GM18505 (cell line): ENCODE measurements at regions not wholly inside any gene's neighbourhood (a gene's known extent, or its start where the extent isn't known, plus 50 kb on each side); places are given as distances from the start of the nearest gene placed in this dataset.

Experiments
- ATAC-seq: cut with Tn5 transposase; IDR thresholded peaks from one replicate; pipeline ENCODE4 v1.9.1; 2021; ENCODE audit not compliant: unreplicated experiment
- POLR2A ChIP-seq: IDR thresholded peaks from 4 replicates; pipeline ENCODE4 v1.6.1; 2011; ENCODE audit warnings: borderline replicate concordance; ENCODE audit not compliant: insufficient read depth, insufficient read length; ENCODE audit errors: extremely low read depth

GRCh38 chr7:46317256-46317655 lies 396.2 kb upstream of the IGFBP3 start:
- no peak for TF ChIP-seq POLR2A
- no peak for ATAC-seq

DNA sequence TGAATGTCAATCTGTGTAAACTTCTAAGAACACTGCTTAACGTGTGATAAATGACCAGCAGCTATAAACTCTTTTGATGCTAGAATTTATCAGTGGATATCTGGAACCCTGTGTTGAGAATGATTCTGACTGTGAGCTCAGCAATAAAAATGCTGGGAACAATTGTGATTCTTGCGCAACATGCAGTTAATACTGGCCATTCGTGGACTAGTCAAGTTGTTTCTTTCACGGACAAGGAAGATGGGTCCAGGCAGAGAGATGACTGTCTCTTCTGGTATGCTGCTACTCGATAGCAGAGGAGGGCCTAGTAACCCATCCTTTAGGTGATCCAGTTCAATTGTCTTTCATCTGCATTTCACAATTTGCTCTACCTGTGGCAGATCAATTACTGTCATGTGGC lies 394.8 kb upstream of the IGFBP3 start:
- TF ChIP-seq POLR2A = no peak

DNA sequence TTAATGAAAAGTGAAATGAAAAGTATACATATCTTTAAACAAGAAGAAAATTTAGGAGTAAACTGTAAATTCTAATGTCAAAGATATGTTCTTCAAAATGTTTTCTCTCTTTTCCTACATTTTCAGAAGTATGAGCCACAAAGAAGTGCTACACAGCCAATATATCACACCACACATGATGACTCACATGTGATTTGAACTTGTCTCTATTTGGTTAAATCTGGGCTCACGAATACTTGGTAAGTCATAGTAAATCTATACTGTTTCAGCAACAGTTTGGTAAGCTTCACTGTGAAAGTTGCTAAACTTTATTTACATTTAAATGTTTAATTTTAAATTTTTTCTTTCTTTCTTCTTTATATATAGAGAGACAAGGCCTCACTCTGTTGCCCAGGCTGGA lies 380.6 kb upstream of the IGFBP3 start:
- TF ChIP-seq POLR2A = no peak
- ATAC-seq = no peak

More for the DNA sequence above, 394.8 kb upstream of the IGFBP3 start:
- no peak for ATAC-seq

DNA sequence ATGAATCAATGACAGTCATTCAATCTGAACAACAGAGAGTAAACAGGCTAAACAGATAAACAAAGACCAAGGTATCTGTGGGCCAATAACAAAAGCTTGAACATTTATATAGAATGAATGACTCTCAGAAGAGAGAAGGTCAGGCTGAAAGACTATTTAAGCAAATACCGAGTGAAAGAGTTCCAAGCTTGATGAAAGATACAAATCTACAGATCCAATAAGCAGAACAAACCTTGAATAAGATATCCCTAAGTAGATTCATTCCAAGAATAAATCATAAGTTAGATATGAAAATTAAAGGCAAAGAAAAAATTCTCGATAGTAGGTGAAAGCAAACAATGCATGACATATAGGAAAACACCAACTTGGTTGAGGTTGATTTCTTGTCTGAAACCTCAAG lies 376.4 kb upstream of the IGFBP3 start:
- ATAC-seq = no peak
- no peak for TF ChIP-seq POLR2A

DNA sequence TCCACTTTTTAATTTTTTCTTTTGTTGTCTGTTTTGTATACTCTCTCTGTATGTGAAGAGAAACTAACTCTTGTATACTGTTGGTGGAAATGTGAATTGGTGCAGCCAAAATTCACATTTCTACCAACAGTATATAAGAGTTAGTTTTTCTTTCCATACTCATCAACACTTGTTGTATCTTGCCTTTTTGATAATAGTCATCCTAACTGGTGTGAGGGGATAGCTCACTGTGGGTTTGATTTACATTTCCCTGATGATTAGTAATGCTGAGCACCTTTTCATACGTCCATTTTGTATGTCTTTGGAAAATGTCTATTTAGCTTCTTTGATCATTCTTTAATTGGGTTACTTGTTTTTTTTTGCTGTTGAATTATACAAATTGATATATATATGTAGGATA lies 375.5 kb upstream of the IGFBP3 start:
- no peak for ATAC-seq
- TF ChIP-seq POLR2A = no peak

- ATAC-seq = no peak
- no peak for TF ChIP-seq POLR2A
These were observed 373.3 kb upstream of the IGFBP3 start for GRCh38 chr7:46294381-46294780.

DNA sequence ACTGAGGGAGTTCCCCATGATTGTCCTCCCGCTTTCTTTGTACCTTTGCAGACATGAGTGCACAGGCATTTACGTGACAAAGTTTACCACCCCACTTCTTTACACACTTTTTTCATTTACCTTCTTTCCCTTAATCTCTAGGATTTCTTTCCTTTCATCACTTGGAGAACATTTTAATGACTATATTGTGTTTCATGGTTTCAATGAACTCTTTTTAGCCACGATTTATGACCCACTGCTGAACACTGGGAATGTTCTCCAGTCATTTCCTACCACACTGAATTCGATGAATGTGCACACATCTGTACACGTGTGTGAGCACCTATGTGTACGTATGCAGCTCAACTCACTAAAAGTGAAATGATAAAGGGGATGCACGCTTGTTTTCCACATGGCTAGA lies 371.7 kb upstream of the IGFBP3 start:
- TF ChIP-seq POLR2A = no peak

DNA sequence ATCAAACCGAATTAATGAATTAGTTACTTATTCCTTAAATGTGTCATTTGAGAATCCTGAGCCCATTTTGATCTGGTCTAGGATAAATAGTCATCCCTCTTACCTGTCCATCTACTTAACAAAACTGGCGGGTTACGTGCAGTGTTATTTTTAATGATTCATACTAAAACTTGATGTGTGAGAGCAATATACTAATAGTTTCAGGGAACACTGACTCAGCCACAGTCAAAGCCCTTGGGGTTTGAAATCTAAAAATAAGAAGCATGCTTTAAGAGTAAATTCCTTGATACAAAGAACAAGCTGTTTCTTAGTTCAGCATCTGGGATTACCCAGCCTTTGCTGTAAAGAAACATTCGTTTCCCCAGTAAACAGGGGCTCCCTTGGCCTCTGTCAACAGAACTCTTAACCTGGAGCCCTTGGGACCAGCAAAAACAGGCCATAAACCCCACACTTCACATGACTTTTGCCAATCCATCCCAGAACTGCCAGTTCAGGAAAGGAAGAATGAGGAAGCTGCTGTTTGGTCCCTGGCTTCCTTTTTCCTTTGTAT lies 370.6 kb upstream of the IGFBP3 start:
- no peak for TF ChIP-seq POLR2A
- no peak for ATAC-seq

More for the DNA sequence above, 371.7 kb upstream of the IGFBP3 start:
- ATAC-seq = no peak

DNA sequence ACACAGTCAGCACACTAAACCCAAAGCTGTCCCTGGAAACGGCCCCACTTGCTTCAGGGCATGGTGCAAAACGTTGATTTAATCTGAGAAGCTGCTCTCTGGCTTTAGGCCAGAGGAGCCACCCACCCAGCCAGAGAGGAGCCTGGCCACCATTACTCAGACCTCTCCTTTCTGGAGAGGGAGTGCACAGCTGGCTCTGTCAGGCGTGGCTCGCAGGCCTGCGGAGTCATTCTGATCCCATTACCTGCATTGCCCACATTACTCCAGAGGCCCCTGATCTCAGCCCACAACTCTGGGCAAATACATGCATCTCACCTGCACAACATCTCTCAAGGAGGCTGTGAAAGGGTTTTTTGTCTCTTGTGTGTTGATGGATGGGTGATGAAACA lies 370.0 kb upstream of the IGFBP3 start:
- ATAC-seq = no peak
- TF ChIP-seq POLR2A = no peak

- TF ChIP-seq POLR2A = no peak
- ATAC-seq = no peak
These were observed 369.4 kb upstream of the IGFBP3 start for GRCh38 chr7:46290374-46291049.

DNA sequence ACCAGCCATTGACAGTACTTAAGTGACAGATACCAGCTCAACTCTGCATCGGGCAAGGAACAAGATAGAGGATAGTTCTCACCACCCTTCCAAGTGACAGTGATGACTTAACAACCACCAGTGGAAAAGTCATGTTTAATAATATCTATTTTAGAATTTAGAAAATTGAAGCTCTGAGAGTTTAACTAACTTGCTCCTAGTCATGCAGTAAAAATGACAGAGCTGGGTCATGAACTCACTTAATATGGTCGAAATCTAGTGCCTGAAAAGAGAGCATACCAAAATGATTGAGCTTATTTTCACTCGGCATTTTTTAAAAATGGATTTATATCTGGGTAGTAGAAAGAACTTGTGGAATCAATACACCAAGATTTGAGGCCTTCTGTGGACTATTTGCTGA lies 367.8 kb upstream of the IGFBP3 start:
- ATAC-seq = no peak
- TF ChIP-seq POLR2A = no peak

DNA sequence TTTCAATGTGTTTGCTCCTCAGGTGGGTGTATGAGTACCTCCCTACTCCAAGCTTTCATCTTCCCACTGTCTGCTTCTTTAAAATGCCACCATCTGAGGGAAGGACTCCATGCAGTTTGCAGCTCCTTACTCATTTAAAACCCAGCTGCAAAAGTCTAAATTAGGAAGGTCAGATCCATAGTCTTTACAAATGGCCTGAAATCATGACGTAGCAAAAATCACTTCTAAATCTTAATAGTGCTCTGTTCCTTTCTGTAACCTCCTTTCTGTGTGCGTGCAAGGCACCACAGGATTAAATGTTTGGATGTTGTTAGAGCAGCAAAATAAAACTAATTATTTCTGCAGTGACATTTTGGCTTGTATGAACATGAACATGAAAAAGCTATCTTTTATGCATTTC lies 366.9 kb upstream of the IGFBP3 start:
- no peak for TF ChIP-seq POLR2A
- ATAC-seq = no peak

GRCh38 chr7:46286957-46287356 lies 365.9 kb upstream of the IGFBP3 start:
- no peak for ATAC-seq
- no peak for TF ChIP-seq POLR2A

DNA sequence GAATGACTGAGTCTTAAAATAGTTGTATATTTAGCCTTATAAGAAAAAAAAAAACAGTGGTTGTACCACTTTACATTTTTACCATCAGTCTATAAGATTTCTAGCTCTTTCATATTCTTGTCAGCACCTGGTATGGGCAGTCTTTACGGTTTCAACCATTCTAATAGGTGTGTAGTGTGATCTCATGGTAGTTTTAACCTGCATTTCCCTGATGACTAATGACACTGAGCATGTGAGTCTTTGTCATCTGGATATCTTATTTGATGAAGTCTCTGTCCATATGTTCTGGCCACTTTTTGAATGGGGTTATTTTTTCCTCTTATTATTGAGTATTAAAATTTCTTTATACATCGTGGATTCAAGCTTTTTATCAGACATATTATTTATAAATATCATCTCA lies 365.3 kb upstream of the IGFBP3 start:
- no peak for TF ChIP-seq POLR2A
- no peak for ATAC-seq
